KG1 (cell line): ENCODE measurements at regions not wholly inside any gene's neighbourhood (a gene's known extent, or its start where the extent isn't known, plus 50 kb on each side); places are given as distances from the start of the nearest gene placed in this dataset.
"Not testable (repeated sequence)": the region's sequence is repeated elsewhere in the genome, so short reads cannot be mapped to it uniquely, and the experiment has no call there.

Experiments
- DNase-seq: peaks from one replicate; lab custom pipeline; 2025; lab: John Stamatoyannopoulos, UW

DNA sequence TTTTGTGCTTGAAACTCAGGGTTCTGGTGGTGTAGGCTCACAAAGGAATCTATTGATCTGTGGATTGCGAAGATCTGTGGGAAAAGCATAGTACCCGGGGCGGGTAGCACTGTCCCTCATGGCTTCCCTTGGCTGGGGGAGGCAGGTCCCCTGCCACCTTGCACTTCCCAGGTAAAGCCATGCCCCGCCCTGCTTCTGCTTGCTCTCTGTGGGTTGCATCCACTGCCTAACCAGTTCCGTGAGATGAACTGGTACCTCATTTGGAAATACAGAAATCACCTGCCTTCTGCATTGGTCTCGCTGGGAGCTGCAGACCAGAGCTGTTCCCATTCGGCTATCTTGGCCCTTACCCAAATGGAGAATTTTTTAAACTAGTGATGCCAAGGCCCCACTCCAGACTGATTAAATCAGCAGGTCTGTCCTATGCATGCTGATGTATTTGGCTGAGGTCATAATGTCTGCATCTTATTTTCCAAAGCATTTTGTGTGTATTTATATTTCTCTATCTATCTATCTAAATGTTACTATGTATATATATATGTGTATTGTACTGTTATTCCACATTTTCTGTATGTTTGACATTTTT lies 65.5 kb upstream of the SLC7A14 start:
- no peak for DNase-seq

DNA sequence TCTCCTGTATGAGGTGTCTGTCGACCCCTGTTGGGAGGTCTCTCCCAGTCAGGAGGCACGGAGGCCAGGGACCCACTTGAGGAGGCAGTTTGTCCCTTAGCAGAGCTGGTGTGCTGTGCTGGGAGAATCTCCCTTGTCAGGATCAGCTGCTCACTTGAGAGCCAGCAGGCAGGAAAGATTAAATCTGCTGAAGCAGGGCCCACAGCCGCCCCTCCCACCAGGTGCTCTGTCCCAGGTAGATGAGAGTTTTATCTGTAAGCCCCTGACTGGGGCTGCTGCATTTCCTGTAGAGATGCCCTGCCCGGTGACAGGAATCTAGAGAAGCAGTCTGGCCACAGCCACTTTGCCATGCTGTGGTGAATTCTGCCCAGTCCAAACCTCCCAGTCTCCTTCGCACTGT lies 64.7 kb upstream of the SLC7A14 start:
- not testable (repeated sequence) for DNase-seq

GRCh38 chr3:170644711-170645110 lies 58.8 kb upstream of the SLC7A14 start:
- DNase-seq, result no peak

- no peak for DNase-seq
Measured at GRCh38 chr3:170643831-170644230, 58.0 kb upstream of the SLC7A14 start.

DNA sequence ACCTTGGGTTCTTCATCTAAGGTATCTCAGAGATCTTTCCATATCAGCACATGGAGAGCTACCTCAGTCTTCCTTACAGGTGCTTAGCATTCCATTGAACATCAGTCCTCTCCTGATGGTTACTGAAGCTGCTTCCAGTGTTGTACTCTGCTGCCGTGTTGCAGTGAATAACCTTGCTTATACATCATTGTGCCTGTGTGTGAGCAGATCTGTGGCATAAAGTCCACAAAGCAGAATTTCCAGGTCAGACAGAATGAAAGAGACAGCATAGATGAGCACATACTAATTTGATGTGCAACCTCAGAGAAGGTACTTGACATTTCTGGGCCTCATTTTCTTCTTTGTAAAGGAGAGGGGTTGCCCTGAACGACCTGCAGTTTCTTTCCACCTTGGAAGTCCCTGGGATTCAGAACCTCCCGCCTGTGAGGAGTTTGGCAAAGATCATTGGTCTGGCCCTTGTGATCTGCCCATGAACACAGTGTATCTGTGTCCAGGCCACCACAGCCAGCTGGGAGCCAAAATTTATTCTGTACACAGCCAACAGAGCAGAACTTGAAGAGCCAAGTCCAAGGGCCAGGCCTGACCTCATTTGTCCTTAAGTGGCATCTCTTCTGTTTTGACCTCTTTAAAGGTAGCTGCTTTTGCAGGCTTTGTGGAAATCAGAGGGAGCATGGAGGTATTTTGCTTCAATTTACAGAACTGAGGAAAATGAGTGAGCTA lies 57.2 kb upstream of the SLC7A14 start:
- no peak for DNase-seq

DNA sequence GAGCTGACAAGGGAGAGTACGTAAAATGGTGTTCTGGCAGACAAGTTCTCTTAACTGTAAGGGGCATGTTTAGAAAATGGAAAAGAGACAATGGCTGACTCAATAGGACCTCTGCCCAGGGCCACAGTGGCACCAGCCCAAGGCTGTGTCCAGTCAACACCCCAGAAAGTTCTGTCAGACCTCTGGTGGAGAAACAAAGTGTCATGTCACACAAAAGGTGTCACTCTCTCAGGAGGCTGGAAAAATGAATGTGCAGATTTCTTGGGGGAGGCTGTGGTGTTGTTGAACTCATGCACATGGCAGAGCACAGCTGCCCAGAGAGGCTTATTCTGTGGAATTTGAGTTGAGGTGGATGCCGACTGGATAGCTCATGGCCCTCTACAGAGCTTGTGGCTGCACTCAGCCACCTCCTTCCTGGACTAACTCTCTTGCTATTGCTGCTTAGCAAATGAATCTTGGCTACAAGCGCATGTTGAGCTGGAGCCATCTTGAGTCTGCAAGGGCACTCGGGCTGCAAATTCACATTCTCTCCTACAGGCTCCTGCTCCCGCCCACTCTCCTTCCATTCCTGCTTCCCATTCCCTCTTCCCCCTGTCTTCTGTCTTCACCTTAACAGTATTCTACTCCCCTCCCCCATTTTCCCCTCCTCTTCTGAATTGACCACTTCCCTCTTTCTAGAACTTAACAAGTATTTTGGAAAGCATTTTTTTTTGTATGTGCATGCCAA lies 55.8 kb upstream of the SLC7A14 start:
- DNase-seq, result no peak

- DNase-seq, result no peak
Measured at GRCh38 chr3:170640737-170641171, 54.9 kb upstream of the SLC7A14 start.

GRCh38 chr3:170638988-170639387 lies 53.1 kb upstream of the SLC7A14 start:
- DNase-seq, result no peak

DNA sequence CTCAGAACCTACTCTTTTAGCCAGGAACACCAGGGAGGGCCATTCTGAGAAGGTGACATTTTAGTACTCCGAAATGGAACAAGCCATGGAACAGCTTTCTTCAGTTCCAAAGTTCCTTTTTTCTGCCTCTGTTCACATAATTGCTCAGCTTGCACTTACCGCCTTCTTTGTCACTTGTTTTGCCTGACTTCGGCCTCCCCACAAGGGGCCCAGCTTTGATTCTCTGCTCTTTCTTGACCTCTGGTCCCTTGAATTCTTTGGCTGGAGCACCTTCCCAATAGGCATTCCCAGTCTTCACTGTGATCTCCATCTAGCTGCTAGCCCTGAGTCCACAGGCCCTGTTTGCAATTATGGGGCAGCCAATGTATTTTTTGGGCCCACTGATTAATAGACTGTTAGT lies 51.4 kb upstream of the SLC7A14 start:
- no peak for DNase-seq

- no peak for DNase-seq
Measured at GRCh38 chr3:170636400-170636973, 50.6 kb upstream of the SLC7A14 start.
